HG03175 (cell line): ENCODE measurements at regions not wholly inside any gene's neighbourhood (a gene's known extent, or its start where the extent isn't known, plus 50 kb on each side); places are given as distances from the start of the nearest gene placed in this dataset.
A peak's percentile ranks its signal among the peaks of the same experiment; 100 is the strongest.
"Not testable (repeated sequence)": the region's sequence is repeated elsewhere in the genome, so short reads cannot be mapped to it uniquely, and the experiment has no call there.

Source experiments
- ATAC-seq: cut with Tn5 transposase; IDR thresholded peaks from one replicate; pipeline ENCODE4 v1.9.1; 2021; ENCODE audit warnings: mild to moderate bottlenecking, moderate library complexity; ENCODE audit not compliant: unreplicated experiment

GRCh38 chr7:85908051-85908450, 721.2 kb upstream of the SEMA3D start:
- no peak for ATAC-seq

- no peak for ATAC-seq
Observed at GRCh38 chr7:85897967-85898366, 711.1 kb upstream of the SEMA3D start.

- no peak for ATAC-seq
Observed at GRCh38 chr7:85896531-85896930, 709.7 kb upstream of the SEMA3D start.

GRCh38 chr7:85895835-85896234, 709.0 kb upstream of the SEMA3D start:
- ATAC-seq, result no peak

- ATAC-seq, result not testable (repeated sequence)
Observed at GRCh38 chr7:85891900-85892299, 705.0 kb upstream of the SEMA3D start.

- ATAC-seq, result peak; percentile 88
Observed at GRCh38 chr7:85890244-85890811, 703.5 kb upstream of the SEMA3D start.

- ATAC-seq, result no peak
Observed at GRCh38 chr7:85887133-85887532, 700.3 kb upstream of the SEMA3D start.

GRCh38 chr7:85882335-85882734, 695.5 kb upstream of the SEMA3D start:
- no peak for ATAC-seq

- no peak for ATAC-seq
Observed at GRCh38 chr7:85875398-85875797, 688.5 kb upstream of the SEMA3D start.

- ATAC-seq, result no peak
Observed at GRCh38 chr7:85866540-85866939, 679.7 kb upstream of the SEMA3D start.

- no peak for ATAC-seq
Observed at GRCh38 chr7:85851571-85852193, 664.8 kb upstream of the SEMA3D start.

- ATAC-seq, result no peak
Observed at GRCh38 chr7:85850381-85850780, 663.5 kb upstream of the SEMA3D start.

GRCh38 chr7:85840554-85840953, 653.7 kb upstream of the SEMA3D start:
- no peak for ATAC-seq

- no peak for ATAC-seq
Observed at GRCh38 chr7:85833066-85833465, 646.2 kb upstream of the SEMA3D start.

- no peak for ATAC-seq
Observed at GRCh38 chr7:85830982-85831381, 644.1 kb upstream of the SEMA3D start.

- no peak for ATAC-seq
Observed at GRCh38 chr7:85829817-85830432, 643.1 kb upstream of the SEMA3D start.

GRCh38 chr7:85829176-85829575, 642.3 kb upstream of the SEMA3D start:
- ATAC-seq, result no peak

- ATAC-seq, result no peak
Observed at GRCh38 chr7:85828614-85829013, 641.8 kb upstream of the SEMA3D start.

GRCh38 chr7:85823396-85824080, 636.7 kb upstream of the SEMA3D start:
- ATAC-seq, result no peak

GRCh38 chr7:85821926-85822325, 635.1 kb upstream of the SEMA3D start:
- ATAC-seq, result no peak

- no peak for ATAC-seq
Observed at GRCh38 chr7:85820702-85821443, 634.0 kb upstream of the SEMA3D start.
